ENCODE measurements at regions not wholly inside any gene's neighbourhood (a gene's known extent, or its start where the extent isn't known, plus 50 kb on each side); places are given as distances from the start of the nearest gene placed in this dataset.

DNA sequence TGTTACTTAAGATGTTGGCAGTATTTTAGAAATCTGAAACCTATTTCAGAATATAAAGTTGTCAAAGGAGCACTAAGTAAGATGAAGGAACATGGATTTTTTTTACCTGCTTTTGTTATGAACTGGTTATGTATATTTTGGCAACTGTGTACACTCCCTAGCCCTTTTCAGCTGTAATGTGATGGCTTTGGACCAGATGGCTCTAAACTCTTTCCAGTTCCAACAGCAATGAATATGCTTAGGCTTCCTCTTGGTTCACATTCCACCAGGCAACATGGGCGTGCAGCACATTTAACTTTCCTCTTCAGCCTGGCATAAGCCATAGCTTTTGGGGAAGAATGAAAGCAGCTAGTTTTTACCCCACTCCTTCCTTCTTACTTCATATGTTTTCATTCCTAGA is 95.6 kb upstream of the ADAMTS5 start:
- no peak overlapping the region for H3K4me3 Mint-ChIP-seq
- H3K36me3 Mint-ChIP-seq = no peaks in the 10 kb centered on the region
- ATAC-seq = no peak
- peaks cover 10% of the 10 kb centered on the region for H3K9me3 Mint-ChIP-seq
- H3K4me1 Mint-ChIP-seq = no peaks in the 10 kb centered on the region
- H3K27ac Mint-ChIP-seq = no peak overlapping the region
- H3K27me3 Mint-ChIP-seq = no peaks in the 10 kb centered on the region

DNA sequence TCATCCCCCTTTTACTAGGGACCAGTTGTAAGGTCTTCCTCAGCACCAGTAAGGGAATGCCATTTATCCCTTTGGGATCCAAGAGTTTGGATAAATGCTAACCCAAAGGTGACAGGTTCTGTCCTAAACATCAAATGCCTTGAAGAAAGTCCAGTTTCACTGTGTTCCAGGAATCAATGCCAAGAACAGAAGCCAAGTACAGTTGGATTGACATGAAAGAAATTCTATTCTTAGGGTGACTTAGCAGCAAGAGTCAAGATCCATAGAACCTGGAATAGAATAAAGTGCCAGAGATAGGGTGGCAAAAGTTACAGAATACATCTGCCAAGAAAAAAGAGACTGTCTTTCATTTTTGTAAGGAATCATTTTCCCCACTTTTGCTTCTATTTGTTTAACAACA is 94.9 kb upstream of the ADAMTS5 start:
- H3K27me3 Mint-ChIP-seq = no peaks in the 10 kb centered on the region
- H3K9me3 Mint-ChIP-seq = peaks cover 10% of the 10 kb centered on the region
- H3K36me3 Mint-ChIP-seq = no peaks in the 10 kb centered on the region
- H3K27ac Mint-ChIP-seq = no peak overlapping the region
- H3K4me3 Mint-ChIP-seq = no peak overlapping the region
- ATAC-seq = no peak
- no peaks in the 10 kb centered on the region for H3K4me1 Mint-ChIP-seq

DNA sequence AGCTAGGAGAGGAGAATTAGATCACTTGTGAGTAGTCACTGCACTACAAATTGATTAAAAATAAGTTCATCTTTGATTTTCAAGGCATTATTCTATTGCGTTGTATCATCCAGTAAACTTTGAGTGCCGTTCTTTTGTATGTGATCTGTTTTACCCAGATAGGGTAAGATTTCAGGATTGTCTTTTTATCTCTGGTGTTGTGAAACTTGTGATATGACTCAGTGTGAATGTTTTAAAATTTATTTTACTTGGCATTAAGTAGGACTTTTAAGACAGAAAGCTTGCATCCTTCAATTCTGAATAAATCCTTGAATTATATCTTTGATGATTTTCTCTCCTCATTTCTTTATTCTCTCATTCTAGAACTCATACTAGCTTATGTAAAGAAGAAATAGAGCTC is 93.3 kb upstream of the ADAMTS5 start:
- Mint-ChIP-seq H3K9me3 (peaks cover 10% of the 10 kb centered on the region), H3K27ac (no peak overlapping the region), H3K4me3 (no peak overlapping the region), H3K4me1 (no peaks in the 10 kb centered on the region), H3K36me3 (no peaks in the 10 kb centered on the region), H3K27me3 (no peaks in the 10 kb centered on the region)
- ATAC-seq = no peak

DNA sequence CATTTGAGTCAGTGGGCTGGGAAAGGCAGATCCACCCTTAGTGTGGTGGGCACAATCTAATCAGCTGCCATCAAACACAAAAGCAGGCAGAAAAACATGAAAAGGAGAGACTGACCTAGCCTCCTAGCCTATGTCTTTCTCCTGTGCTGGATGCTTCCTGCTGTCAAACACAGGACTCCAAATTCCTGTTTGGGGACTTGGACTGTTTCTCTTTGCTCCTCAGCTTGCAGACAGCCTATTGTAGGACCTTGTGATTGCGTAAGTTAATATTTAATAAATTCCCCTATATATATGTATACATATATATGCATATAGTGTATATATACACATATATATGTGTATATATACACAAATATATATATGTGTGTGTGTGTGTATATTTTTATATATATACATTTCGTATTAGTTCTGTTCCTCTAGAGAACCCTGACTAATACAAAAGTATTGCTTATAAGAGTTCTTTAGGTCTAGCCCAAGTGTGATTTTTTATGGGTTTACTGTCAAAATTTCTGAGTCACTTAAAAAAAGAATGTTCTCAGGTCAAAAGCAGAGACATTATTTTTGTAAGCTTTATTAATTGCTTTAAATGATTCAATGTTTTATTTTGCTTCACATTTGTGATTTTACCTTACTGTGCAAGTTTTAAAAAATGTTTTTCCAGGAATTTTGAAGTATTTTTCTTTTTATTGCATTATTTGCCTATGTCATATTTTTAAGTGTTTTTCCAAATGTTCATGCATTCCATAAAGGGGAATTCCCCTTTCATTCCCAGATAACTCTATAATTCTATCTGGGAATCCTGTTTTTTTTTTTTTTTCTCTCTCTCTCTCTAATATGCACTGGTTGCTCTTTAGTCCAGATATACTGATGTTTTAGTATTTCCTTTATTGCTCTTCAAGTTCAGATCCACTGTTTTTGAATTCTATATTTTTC is 92.1 kb upstream of the ADAMTS5 start:
- Mint-ChIP-seq H3K4me1 (no peaks in the 10 kb centered on the region), H3K27ac (no peak overlapping the region), H3K27me3 (no peaks in the 10 kb centered on the region), H3K9me3 (peaks cover 7% of the 10 kb centered on the region), H3K4me3 (no peak overlapping the region), H3K36me3 (no peaks in the 10 kb centered on the region)
- ATAC-seq = no peak

DNA sequence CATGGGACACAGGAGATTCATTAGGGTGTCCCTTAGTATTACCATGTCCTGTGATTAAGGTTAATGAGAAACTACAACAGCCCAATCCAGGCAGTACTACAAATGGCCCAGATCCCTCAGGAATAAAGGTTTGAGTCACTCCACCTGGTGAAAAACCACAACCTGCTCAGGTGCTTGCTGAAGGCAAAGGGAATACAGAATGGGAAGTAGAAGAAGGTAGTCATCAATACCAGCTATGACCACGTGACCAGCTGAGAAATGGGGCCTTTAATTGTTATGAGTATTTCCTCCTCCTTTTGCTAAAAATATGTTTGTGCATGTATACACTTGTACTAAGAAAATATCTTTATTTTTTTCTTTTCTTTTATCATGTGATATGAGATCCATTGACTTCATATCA is 91.1 kb upstream of the ADAMTS5 start:
- no peak overlapping the region for H3K27ac Mint-ChIP-seq
- no peaks in the 10 kb centered on the region for H3K27me3 Mint-ChIP-seq
- peaks cover 4% of the 10 kb centered on the region for H3K9me3 Mint-ChIP-seq
- no peaks in the 10 kb centered on the region for H3K4me1 Mint-ChIP-seq
- no peak overlapping the region for H3K4me3 Mint-ChIP-seq
- H3K36me3 Mint-ChIP-seq = no peaks in the 10 kb centered on the region
- no peak for ATAC-seq

DNA sequence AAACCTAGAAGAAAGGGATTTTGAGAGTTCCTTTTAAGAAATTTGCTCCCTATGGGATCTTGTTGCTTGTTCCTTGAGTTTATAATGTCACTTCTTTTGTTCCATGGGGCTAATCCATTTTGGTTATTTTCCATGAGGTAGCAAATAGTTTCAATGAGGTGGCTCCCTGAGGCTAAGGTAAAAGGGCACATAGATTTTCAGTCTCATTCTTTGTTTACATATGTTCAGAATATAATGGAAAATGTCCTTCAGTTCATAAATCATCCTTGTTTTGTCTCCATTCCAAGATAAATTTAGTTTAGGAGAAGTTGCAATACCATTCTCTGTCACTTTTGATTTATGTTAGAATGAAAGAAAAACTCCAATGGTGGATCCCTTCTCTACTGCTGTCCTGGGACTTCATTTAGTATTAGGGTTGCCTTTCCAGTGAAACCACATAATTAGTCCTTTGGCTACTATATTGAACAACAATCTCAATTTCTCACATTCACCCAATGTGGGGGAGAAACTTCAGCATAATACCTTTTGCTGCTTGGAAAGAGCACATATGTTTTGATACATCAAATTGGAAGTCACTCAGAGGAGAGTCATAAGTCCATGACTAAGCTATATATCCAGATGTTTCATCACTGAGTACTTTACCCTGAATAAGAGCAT is 80.9 kb upstream of the ADAMTS5 start:
- H3K9me3 Mint-ChIP-seq = peaks cover 2% of the 10 kb centered on the region
- no peak for ATAC-seq
- H3K27me3 Mint-ChIP-seq = no peaks in the 10 kb centered on the region
- no peak overlapping the region for H3K4me3 Mint-ChIP-seq
- H3K36me3 Mint-ChIP-seq = no peaks in the 10 kb centered on the region
- H3K4me1 Mint-ChIP-seq = no peaks in the 10 kb centered on the region
- no peak overlapping the region for H3K27ac Mint-ChIP-seq

DNA sequence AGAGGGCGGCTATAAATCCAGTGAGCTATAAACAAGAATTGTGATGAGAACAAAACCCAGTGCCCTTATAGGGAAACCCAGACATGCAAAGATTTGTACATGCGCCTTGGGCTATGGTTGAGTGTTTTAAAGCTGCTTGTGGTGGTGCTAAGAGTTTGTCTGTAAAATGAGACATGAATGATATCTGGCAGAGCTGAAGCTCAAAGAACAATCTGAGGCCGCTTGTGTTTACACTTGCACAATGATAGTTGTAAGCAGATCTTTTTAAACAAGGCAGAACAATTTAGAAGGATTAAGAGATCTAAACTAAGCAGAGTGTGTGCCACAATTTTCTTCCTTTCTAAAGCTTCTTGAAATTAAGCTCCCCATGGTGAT is 80.4 kb upstream of the ADAMTS5 start:
- no peaks in the 10 kb centered on the region for H3K4me1 Mint-ChIP-seq
- H3K9me3 Mint-ChIP-seq = peaks cover 2% of the 10 kb centered on the region
- H3K27ac Mint-ChIP-seq = no peak overlapping the region
- H3K27me3 Mint-ChIP-seq = no peaks in the 10 kb centered on the region
- H3K4me3 Mint-ChIP-seq = no peak overlapping the region
- ATAC-seq = no peak
- H3K36me3 Mint-ChIP-seq = no peaks in the 10 kb centered on the region

DNA sequence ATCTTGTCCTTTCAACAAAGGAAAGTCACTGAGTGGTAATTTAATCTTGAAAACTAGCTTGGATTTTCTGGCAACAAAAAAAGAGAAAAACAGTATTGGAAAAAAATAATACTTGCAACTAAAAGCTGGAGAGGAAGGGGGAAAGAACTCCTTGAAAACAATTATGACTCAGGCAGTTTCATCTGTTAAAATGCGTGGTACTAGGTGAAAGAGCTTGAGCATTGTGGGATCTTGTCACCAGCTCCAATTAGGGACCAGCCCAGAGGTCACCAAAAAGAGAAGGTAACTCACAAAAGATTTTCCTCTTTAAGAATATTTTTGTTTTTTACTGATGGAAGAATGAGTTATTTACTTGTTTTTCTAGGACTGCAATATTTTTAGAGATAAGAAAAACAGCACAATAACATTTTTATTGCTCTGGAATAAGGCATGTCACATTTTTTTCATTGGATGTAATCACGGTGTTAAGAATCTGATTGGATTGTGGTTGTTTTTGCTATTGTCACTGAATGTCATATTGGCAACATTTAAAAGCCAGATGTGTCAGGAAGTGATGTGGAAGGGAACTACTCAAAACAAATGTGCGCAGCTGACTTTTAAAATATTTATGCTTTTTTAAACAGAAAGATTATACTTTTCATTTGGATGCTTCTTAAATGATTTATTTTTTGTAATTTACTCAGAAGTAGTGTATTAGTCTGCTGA is 78.5 kb upstream of the ADAMTS5 start:
- Mint-ChIP-seq H3K36me3 (no peaks in the 10 kb centered on the region), H3K27me3 (no peaks in the 10 kb centered on the region), H3K4me3 (no peak overlapping the region), H3K9me3 (no peaks in the 10 kb centered on the region), H3K4me1 (no peaks in the 10 kb centered on the region), H3K27ac (no peak overlapping the region)
- no peak for ATAC-seq

DNA sequence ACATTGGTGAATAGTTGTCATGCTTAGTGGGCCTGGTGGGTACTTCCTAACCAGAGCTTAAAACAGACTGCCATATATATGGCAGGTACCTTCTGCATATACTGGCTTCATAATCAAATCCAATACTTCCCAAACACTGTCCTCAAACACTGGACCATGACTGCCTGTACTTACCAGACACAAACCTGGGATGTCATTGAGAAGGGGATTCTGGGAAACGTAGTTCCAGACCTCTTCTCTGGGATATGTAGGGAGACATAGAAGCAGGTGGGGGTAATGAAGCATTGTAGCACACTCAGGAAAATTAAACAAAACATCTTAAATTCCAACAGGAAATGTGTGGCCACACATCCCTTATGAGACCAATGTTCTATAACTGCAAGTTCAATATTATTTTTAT is 76.5 kb upstream of the ADAMTS5 start:
- H3K27me3 Mint-ChIP-seq = no peaks in the 10 kb centered on the region
- H3K36me3 Mint-ChIP-seq = no peaks in the 10 kb centered on the region
- ATAC-seq = no peak
- H3K27ac Mint-ChIP-seq = no peak overlapping the region
- H3K4me1 Mint-ChIP-seq = no peaks in the 10 kb centered on the region
- H3K9me3 Mint-ChIP-seq = no peaks in the 10 kb centered on the region
- no peak overlapping the region for H3K4me3 Mint-ChIP-seq

DNA sequence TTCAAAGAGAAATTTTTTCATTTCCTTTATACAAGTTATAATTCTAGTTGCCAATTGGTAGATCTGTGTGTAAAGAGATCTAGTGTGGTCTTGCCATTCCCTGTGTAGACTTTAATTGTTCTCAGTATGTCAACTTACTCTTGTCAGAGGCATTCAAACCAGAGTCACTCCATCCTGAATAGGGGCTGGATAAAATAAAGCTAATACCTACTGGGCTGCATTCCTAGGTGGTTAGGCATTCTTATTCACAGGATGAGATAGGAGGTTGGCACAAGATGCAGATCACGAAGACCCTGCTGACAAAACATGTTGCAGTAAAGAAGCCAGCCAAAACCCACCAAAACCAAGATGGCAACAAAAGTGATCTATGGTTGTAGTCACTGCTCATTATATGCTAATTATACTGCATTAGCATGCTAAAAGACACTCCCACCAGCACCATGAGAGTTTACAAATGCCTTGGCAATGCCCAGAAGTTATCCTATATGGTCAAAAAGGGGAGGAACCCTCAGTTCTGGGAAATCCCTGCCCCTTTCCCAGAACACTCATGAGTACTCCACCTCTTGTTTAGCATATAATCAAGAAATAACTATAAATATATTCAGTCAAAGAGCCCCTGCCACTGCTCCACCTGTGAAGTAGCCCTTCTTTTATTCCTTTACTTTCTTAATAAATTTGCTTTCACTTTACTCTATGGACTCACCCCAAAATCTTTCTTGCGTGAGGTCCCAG is 74.0 kb upstream of the ADAMTS5 start:
- ATAC-seq = no peak

DNA sequence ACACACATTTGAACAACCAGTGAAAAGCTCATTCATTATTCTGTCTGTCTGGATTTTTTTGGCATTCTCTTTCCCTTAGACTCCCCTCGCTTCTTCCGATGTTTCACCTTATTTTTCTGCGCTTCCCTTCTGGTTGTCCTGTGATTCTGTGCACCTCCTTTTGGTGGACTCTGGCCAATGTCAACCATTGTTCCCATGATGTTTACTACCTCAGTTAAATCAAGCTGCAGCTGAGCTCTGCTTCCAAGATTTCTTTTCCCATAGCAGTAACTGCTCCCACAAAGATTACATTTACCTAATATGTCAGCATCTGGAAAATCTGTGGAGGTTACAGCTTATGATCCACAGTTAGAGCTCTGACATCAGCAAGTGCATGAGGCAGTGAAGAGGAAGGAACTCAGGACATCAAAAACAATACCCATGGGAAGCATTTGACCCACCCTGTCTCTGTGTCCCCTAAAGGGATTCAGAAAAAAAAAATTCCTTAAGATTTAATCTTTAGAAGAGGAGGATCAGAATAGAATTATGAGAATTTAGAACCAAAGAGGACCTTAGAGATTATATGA is 69.9 kb upstream of the ADAMTS5 start:
- H3K36me3 Mint-ChIP-seq = no peaks in the 10 kb centered on the region
- no peak overlapping the region for H3K27ac Mint-ChIP-seq
- H3K9me3 Mint-ChIP-seq = no peaks in the 10 kb centered on the region
- ATAC-seq = no peak
- H3K4me3 Mint-ChIP-seq = no peak overlapping the region
- H3K4me1 Mint-ChIP-seq = no peaks in the 10 kb centered on the region
- H3K27me3 Mint-ChIP-seq = no peaks in the 10 kb centered on the region

More for the DNA sequence above, 74.0 kb upstream of the ADAMTS5 start:
- no peaks in the 10 kb centered on the region for H3K27me3 Mint-ChIP-seq
- H3K27ac Mint-ChIP-seq = no peak overlapping the region
- H3K4me1 Mint-ChIP-seq = no peaks in the 10 kb centered on the region
- no peaks in the 10 kb centered on the region for H3K9me3 Mint-ChIP-seq
- H3K36me3 Mint-ChIP-seq = no peaks in the 10 kb centered on the region
- H3K4me3 Mint-ChIP-seq = no peak overlapping the region

DNA sequence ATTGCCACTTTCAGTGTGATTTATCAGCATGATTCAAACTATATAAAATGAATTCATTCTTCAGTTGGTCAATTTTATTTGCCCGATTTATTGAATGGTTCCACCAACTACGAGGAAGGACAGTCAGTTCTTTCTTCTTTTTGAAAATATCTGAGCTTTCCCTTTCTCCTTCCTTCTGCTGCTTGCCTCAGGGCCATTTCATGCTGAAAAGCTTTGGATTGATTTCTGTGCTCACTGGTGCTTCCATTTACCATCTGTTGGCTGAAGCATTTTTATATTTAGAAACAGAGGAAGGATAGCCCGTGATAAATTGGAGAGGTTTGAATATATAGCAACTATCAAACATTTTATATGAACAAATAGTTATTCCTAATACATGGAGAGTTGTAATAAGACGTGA is 68.9 kb upstream of the ADAMTS5 start:
- H3K9me3 Mint-ChIP-seq = no peaks in the 10 kb centered on the region
- H3K27ac Mint-ChIP-seq = no peak overlapping the region
- no peak overlapping the region for H3K4me3 Mint-ChIP-seq
- H3K4me1 Mint-ChIP-seq = no peaks in the 10 kb centered on the region
- no peak for ATAC-seq
- no peaks in the 10 kb centered on the region for H3K36me3 Mint-ChIP-seq
- no peaks in the 10 kb centered on the region for H3K27me3 Mint-ChIP-seq

DNA sequence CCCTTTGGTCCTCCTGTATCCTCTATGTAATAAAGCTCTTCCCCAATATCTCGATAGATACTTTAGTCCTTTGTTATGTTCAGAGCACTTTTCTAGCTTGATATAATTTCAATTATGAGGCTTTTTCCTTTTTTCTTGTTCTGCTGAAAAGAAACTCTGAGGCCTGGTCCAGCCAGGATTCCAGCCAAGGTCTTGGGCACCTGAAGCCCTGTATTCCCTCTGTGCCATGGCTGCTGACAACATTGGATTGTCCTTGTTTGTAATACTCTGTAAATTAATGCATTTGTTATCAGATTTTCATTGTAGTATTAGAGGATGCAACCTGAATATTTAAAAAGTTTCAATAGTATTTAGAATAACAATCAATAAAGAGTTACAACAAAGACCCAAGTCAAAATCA is 67.9 kb upstream of the ADAMTS5 start:
- H3K27ac Mint-ChIP-seq = no peak overlapping the region
- no peaks in the 10 kb centered on the region for H3K4me1 Mint-ChIP-seq
- H3K36me3 Mint-ChIP-seq = no peaks in the 10 kb centered on the region
- H3K4me3 Mint-ChIP-seq = no peak overlapping the region
- ATAC-seq = no peak
- H3K9me3 Mint-ChIP-seq = no peaks in the 10 kb centered on the region
- H3K27me3 Mint-ChIP-seq = no peaks in the 10 kb centered on the region

DNA sequence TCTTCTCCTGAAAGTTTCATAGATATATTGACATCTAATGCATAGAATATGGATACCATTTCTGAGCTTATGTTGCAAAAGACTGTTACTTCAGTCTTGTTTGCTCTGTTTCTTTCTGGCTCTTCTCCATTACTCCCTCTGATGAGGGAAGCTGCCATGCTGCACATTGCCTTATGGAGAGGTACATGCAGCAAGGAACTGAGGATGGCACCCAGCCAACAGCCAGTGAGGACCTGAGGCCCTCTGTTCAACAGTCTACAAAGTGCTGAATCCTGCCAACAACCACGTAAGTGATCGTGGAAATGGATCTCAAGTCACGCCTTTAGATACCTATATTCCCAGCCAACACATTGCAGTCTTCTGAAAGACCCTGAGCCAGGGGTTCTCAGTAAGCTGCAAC is 66.6 kb upstream of the ADAMTS5 start:
- no peaks in the 10 kb centered on the region for H3K36me3 Mint-ChIP-seq
- H3K9me3 Mint-ChIP-seq = peaks cover 5% of the 10 kb centered on the region
- H3K27me3 Mint-ChIP-seq = no peaks in the 10 kb centered on the region
- H3K4me1 Mint-ChIP-seq = no peaks in the 10 kb centered on the region
- no peak for ATAC-seq
- no peak overlapping the region for H3K4me3 Mint-ChIP-seq
- H3K27ac Mint-ChIP-seq = no peak overlapping the region

DNA sequence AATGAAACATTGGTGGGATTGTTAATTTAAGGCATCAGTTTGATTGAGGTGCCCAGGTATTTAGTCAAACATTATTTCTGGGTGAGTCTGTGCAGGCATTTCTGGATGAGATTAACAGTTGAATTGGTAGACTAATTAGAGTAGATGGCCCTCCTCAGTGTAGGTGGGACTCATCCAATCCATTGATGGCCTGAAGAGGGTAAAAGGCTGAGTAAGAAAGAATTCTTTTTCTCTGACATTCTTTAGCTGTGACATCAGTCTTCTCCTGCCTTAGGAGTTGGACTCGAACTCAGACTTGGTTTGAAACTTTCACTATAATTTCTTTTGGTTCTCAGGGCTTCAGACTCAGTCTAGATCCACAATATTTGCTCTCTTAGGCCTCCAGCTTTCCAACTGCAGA is 59.6 kb upstream of the ADAMTS5 start:
- no peak overlapping the region for H3K27ac Mint-ChIP-seq
- H3K9me3 Mint-ChIP-seq = peaks cover 5% of the 10 kb centered on the region
- H3K27me3 Mint-ChIP-seq = no peaks in the 10 kb centered on the region
- no peak overlapping the region for H3K4me3 Mint-ChIP-seq
- no peak for ATAC-seq
- H3K4me1 Mint-ChIP-seq = no peaks in the 10 kb centered on the region
- no peaks in the 10 kb centered on the region for H3K36me3 Mint-ChIP-seq
